ENCODE measurements at regions not wholly inside any gene's neighbourhood (a gene's known extent, or its start where the extent isn't known, plus 50 kb on each side); places are given as distances from the start of the nearest gene placed in this dataset.

DNA sequence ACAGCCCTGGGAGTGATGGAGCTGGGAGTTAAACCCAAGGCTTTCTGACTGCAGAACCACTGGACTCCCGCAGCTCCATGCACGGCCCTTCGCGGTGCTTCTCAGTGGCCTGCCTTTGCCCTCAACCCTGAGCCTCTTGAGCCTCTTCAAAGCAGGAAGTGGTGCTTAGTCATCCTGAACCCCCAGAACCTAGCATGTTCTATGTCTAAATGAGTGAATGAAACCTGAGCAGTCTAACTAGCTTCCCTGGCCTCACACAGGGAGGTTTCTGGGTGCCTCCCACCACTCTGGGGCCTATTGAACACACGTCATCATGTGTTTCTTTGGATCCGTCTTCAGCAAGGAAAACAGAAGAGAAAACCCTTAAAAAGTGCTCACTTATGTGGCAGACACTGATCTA lies 117.9 kb upstream of the SFSWAP start:
- Histone ChIP-seq H3K4me3 (no peak overlapping the region), H3K9me3 (ENCODE audit: low read depth) (no peaks in the 10 kb centered on the region), H3K4me2 (no peak overlapping the region), H2AFZ (replicated peaks) (no peak overlapping the region), H3K27me3 (no peaks in the 10 kb centered on the region), H3K4me1 (peaks cover 13% of the 10 kb centered on the region), H3K36me3 (no peaks in the 10 kb centered on the region), H3K9ac (no peak overlapping the region), H3K27ac (no peak overlapping the region), H4K20me1 (ENCODE audit: low read depth) (no peaks in the 10 kb centered on the region), H3K79me2 (ENCODE audit: low read depth) (no peaks in the 10 kb centered on the region), H3F3A (ENCODE audit: low read depth) (peaks cover 8% of the 10 kb centered on the region)
- DNase-seq (ENCODE audit: low spot score): no peak
- Mint-ChIP-seq H3K4me3 (no peak overlapping the region), H3K9me3 (no peaks in the 10 kb centered on the region), H3K36me3 (no peaks in the 10 kb centered on the region), H3K27ac (peak overlapping the region; percentile 26), H3K27me3 (ENCODE audit: insufficient read depth, low read depth) (peaks cover 2% of the 10 kb centered on the region), H3K4me1 (peaks cover 36% of the 10 kb centered on the region)
- TF ChIP-seq EZH2phosphoT487 (IDR thresholded peaks at IDR 0.05): no peak
- no peak for TF ChIP-seq EZH2 (IDR thresholded peaks at IDR 0.05)
- TF ChIP-seq, protein P1, sequence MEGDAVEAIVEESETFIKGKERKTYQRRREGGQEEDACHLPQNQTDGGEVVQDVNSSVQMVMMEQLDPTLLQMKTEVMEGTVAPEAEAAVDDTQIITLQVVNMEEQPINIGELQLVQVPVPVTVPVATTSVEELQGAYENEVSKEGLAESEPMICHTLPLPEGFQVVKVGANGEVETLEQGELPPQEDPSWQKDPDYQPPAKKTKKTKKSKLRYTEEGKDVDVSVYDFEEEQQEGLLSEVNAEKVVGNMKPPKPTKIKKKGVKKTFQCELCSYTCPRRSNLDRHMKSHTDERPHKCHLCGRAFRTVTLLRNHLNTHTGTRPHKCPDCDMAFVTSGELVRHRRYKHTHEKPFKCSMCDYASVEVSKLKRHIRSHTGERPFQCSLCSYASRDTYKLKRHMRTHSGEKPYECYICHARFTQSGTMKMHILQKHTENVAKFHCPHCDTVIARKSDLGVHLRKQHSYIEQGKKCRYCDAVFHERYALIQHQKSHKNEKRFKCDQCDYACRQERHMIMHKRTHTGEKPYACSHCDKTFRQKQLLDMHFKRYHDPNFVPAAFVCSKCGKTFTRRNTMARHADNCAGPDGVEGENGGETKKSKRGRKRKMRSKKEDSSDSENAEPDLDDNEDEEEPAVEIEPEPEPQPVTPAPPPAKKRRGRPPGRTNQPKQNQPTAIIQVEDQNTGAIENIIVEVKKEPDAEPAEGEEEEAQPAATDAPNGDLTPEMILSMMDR (IDR thresholded peaks at IDR 0.05): no peak

DNA sequence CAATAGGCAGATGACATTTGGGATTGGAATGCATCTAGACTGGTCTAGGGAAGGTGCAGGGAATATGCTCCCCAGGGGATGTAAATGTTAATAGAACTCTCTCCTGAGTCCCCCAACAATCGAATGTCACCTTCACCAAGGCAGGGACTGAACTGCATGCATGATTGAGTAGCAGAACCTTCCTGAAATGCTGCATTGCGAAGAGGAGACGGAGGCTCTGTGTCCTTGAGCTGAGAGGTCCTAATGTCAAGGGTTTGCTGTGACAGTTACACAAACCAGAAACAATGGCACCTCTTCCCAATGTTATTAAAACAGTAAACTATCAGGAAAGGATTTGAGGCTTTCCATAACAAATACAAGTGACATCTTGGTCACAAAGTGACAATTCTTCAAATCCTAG lies 117.5 kb upstream of the SFSWAP start:
- TF ChIP-seq, protein P1 (IDR thresholded peaks at IDR 0.05): no peak
- TF ChIP-seq EZH2phosphoT487 (IDR thresholded peaks at IDR 0.05) (no peak), EZH2 (IDR thresholded peaks at IDR 0.05) (no peak)
- no peak overlapping the region for H2AFZ ChIP-seq (replicated peaks)
- H3K27me3 Mint-ChIP-seq (ENCODE audit: insufficient read depth, low read depth): peaks cover 2% of the 10 kb centered on the region
- H3F3A ChIP-seq (ENCODE audit: low read depth): peaks cover 8% of the 10 kb centered on the region
- peaks cover 13% of the 10 kb centered on the region for H3K4me1 ChIP-seq
- no peaks in the 10 kb centered on the region for H4K20me1 ChIP-seq (ENCODE audit: low read depth)
- H3K27ac Mint-ChIP-seq: no peak overlapping the region
- H3K36me3 ChIP-seq: no peaks in the 10 kb centered on the region
- H3K4me3 ChIP-seq: no peak overlapping the region
- H3K4me1 Mint-ChIP-seq: peaks cover 36% of the 10 kb centered on the region
- no peaks in the 10 kb centered on the region for H3K9me3 ChIP-seq (ENCODE audit: low read depth)
- no peak overlapping the region for H3K9ac ChIP-seq
- no peak overlapping the region for H3K4me2 ChIP-seq
- H3K4me3 Mint-ChIP-seq: no peak overlapping the region
- H3K9me3 Mint-ChIP-seq: no peaks in the 10 kb centered on the region
- DNase-seq (ENCODE audit: low spot score): no peak
- no peaks in the 10 kb centered on the region for H3K36me3 Mint-ChIP-seq
- H3K79me2 ChIP-seq (ENCODE audit: low read depth): no peaks in the 10 kb centered on the region
- H3K27me3 ChIP-seq: no peaks in the 10 kb centered on the region
- H3K27ac ChIP-seq: no peak overlapping the region

DNA sequence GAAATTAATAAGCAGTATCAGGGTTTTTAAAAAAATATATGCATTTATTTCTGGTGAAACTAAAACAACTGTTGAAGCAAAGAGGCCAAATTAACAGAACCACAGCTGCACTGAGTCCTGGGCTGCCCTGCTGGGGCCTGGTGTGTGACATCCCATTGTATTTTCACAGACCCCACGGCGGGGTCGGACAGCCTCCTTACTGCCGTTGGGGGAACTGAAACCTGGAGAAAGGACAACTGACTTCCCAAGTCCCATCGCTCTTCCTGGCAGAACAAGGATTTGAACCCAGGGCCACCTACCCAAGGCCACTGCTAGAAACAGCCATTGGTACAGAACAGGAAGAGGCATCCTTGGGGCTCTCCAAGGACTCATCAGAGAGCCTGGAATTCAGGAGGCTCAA lies 114.8 kb upstream of the SFSWAP start:
- H3K27ac Mint-ChIP-seq: no peak overlapping the region
- no peak overlapping the region for H3K27ac ChIP-seq
- no peaks in the 10 kb centered on the region for H4K20me1 ChIP-seq (ENCODE audit: low read depth)
- H2AFZ ChIP-seq (replicated peaks): no peak overlapping the region
- no peaks in the 10 kb centered on the region for H3K27me3 ChIP-seq
- no peaks in the 10 kb centered on the region for H3F3A ChIP-seq (ENCODE audit: low read depth)
- H3K36me3 ChIP-seq: no peaks in the 10 kb centered on the region
- no peak overlapping the region for H3K4me3 ChIP-seq
- H3K4me1 ChIP-seq: no peaks in the 10 kb centered on the region
- H3K27me3 Mint-ChIP-seq (ENCODE audit: insufficient read depth, low read depth): peaks cover 6% of the 10 kb centered on the region
- H3K36me3 Mint-ChIP-seq: no peaks in the 10 kb centered on the region
- DNase-seq (ENCODE audit: low spot score): no peak
- TF ChIP-seq EZH2 (IDR thresholded peaks at IDR 0.05): no peak
- no peak for TF ChIP-seq EZH2phosphoT487 (IDR thresholded peaks at IDR 0.05)
- TF ChIP-seq, protein P1 (IDR thresholded peaks at IDR 0.05): no peak
- no peak overlapping the region for H3K9ac ChIP-seq
- H3K4me1 Mint-ChIP-seq: peaks cover 25% of the 10 kb centered on the region
- no peaks in the 10 kb centered on the region for H3K9me3 ChIP-seq (ENCODE audit: low read depth)
- H3K4me2 ChIP-seq: no peak overlapping the region
- no peaks in the 10 kb centered on the region for H3K9me3 Mint-ChIP-seq
- H3K79me2 ChIP-seq (ENCODE audit: low read depth): no peaks in the 10 kb centered on the region
- H3K4me3 Mint-ChIP-seq: no peak overlapping the region
